Mesendoderm (in vitro differentiated cells): ENCODE measurements at regions not wholly inside any gene's neighbourhood (a gene's known extent, or its start where the extent isn't known, plus 50 kb on each side); places are given as distances from the start of the nearest gene placed in this dataset.
"Not testable (repeated sequence)": the region's sequence is repeated elsewhere in the genome, so short reads cannot be mapped to it uniquely, and the experiment has no call there.

ENCODE experiments used
- DNase-seq: peaks from one replicate; pipeline ENCODE4 v3.0.0; 2013
- H2AK5ac ChIP-seq: 2 replicates; pipeline ENCODE4 v1.6.1; 2013; ENCODE audit warnings: low read length, inconsistent platforms
- H2BK120ac ChIP-seq: 2 replicates; pipeline ENCODE4 v1.6.1; 2013; ENCODE audit warnings: low read depth, mild to moderate bottlenecking, low read length, moderate library complexity, mixed read lengths
- H2BK15ac ChIP-seq: replicated peaks from 2 replicates; pipeline ENCODE4 v1.6.1; 2013; ENCODE audit warnings: low read depth, mild to moderate bottlenecking, moderate library complexity
- H2BK5ac ChIP-seq: 2 replicates; pipeline ENCODE4 v1.6.1; 2013; ENCODE audit warnings: low read length, inconsistent platforms
- H3K18ac ChIP-seq: 2 replicates; pipeline ENCODE4 v1.6.1; 2013; ENCODE audit warnings: mild to moderate bottlenecking, low read length, mixed read lengths
- H3K23ac ChIP-seq: one replicate; pipeline ENCODE4 v1.6.1; 2013; ENCODE audit warnings: low read length
- H3K27ac ChIP-seq: 2 replicates; pipeline ENCODE4 v1.5.1; 2013; ENCODE audit warnings: low read depth, mild to moderate bottlenecking, inconsistent platforms, low read length, moderate library complexity
- H3K27me3 ChIP-seq: 2 replicates; pipeline ENCODE4 v1.6.1; 2013; ENCODE audit warnings: low read length, control low read depth, mild to moderate bottlenecking, inconsistent platforms; ENCODE audit not compliant: insufficient read depth, poor library complexity
- H3K36me3 ChIP-seq: 2 replicates; pipeline ENCODE4 v1.6.1; 2013; ENCODE audit warnings: low read length, inconsistent platforms; ENCODE audit not compliant: control insufficient read depth, insufficient read depth
- H3K4ac ChIP-seq: one replicate; pipeline ENCODE4 v1.6.1; 2013; ENCODE audit warnings: low read depth, mild to moderate bottlenecking, low read length, moderate library complexity
- H3K4me1 ChIP-seq: 2 replicates; pipeline ENCODE4 v1.6.1; 2013; ENCODE audit warnings: low read depth, low read length, inconsistent platforms; ENCODE audit not compliant: control insufficient read depth
- H3K4me2 ChIP-seq: 2 replicates; pipeline ENCODE4 v1.6.1; 2013; ENCODE audit warnings: low read length
- H3K4me3 ChIP-seq: 2 replicates; pipeline ENCODE4 v1.5.1; 2013; ENCODE audit warnings: mild to moderate bottlenecking, low read length
- H3K56ac ChIP-seq: one replicate; pipeline ENCODE4 v1.6.1; 2013; ENCODE audit warnings: low read length
- H3K79me1 ChIP-seq: 2 replicates; pipeline ENCODE4 v1.6.1; 2013; ENCODE audit warnings: low read length, inconsistent platforms
- H3K79me2 ChIP-seq: 2 replicates; pipeline ENCODE4 v1.6.1; 2013; ENCODE audit warnings: mild to moderate bottlenecking, low read length; ENCODE audit not compliant: control insufficient read depth, insufficient read depth
- H3K9ac ChIP-seq: 2 replicates; pipeline ENCODE4 v1.6.1; 2013; ENCODE audit warnings: low read length, inconsistent platforms
- H4K5ac ChIP-seq: one replicate; pipeline ENCODE4 v1.6.1; 2013; ENCODE audit warnings: low read length
- H4K8ac ChIP-seq: one replicate; pipeline ENCODE4 v1.6.1; 2013; ENCODE audit warnings: low read depth, mild to moderate bottlenecking, control low read depth, low read length, moderate library complexity
- WGBS: extraction: QIAGEN DNeasy Blood & Tissue Kit; methylation state at CpG from one replicate; pipeline ENCODE4 v1.1.7; 2013; ENCODE audit warnings: low lambda C conversion rate, missing lambda C conversion rate; ENCODE audit not compliant: insufficient coverage; ENCODE audit errors: extremely low coverage; 5-methylcytosine and 5-hydroxymethylcytosine counted together

GRCh38 chr12:30286345-30286926, 409.2 kb downstream of the IPO8 start:
- Histone ChIP-seq H3K4ac (no peak overlapping the region), H3K4me1 (no peaks in the 10 kb centered on the region), H4K8ac (no peak overlapping the region), H3K56ac (no peak overlapping the region), H3K4me2 (no peak overlapping the region), H3K27ac (no peak overlapping the region), H2BK5ac (no peak overlapping the region), H3K79me1 (no peaks in the 10 kb centered on the region), H2BK120ac (no peak overlapping the region), H3K23ac (no peak overlapping the region), H3K4me3 (no peak overlapping the region), H3K18ac (no peak overlapping the region), H3K27me3 (no peaks in the 10 kb centered on the region), H3K79me2 (no peaks in the 10 kb centered on the region), H2BK15ac (no peak overlapping the region), H2AK5ac (no peak overlapping the region), H3K36me3 (no peaks in the 10 kb centered on the region), H3K9ac (no peak overlapping the region), H4K5ac (no peak overlapping the region)
- DNase-seq = peak; percentile 55
- WGBS = no CpG with 5 or more reads among the region's 1 CpG

- Histone ChIP-seq H3K4me3 (no peak overlapping the region), H3K27ac (no peak overlapping the region), H3K23ac (no peak overlapping the region)
Observed at GRCh38 chr12:30278401-30278800, 417.3 kb downstream of the IPO8 start.

GRCh38 chr12:30272515-30272914, 423.2 kb downstream of the IPO8 start:
- not testable (repeated sequence) for H2BK15ac ChIP-seq, H3K23ac ChIP-seq, H3K4me1 ChIP-seq, H3K4ac ChIP-seq, H3K4me2 ChIP-seq, H2BK120ac ChIP-seq, H3K79me1 ChIP-seq, H3K79me2 ChIP-seq, H3K27ac ChIP-seq, H2BK5ac ChIP-seq, H3K27me3 ChIP-seq, DNase-seq, H3K18ac ChIP-seq, H3K36me3 ChIP-seq, H2AK5ac ChIP-seq, H4K8ac ChIP-seq, H4K5ac ChIP-seq, H3K9ac ChIP-seq, H3K56ac ChIP-seq
- peak overlapping the region; percentile 9 for H3K4me3 ChIP-seq
- WGBS = no CpG with 5 or more reads among the region's 1 CpG

More at GRCh38 chr12:30278401-30278800, 417.3 kb downstream of the IPO8 start:
- no peaks in the 10 kb centered on the region for H3K79me2 ChIP-seq
- H3K18ac ChIP-seq = no peak overlapping the region
- no peaks in the 10 kb centered on the region for H3K4me1 ChIP-seq
- H4K8ac ChIP-seq = no peak overlapping the region
- no peaks in the 10 kb centered on the region for H3K36me3 ChIP-seq
- H2BK5ac ChIP-seq = no peak overlapping the region
- H2BK120ac ChIP-seq = no peak overlapping the region
- no peak overlapping the region for H4K5ac ChIP-seq
- no peaks in the 10 kb centered on the region for H3K27me3 ChIP-seq
- no peak overlapping the region for H3K9ac ChIP-seq
- DNase-seq = no peak
- H3K56ac ChIP-seq = no peak overlapping the region
- no peak overlapping the region for H3K4me2 ChIP-seq
- no peak overlapping the region for H2BK15ac ChIP-seq
- H2AK5ac ChIP-seq = no peak overlapping the region
- no peaks in the 10 kb centered on the region for H3K79me1 ChIP-seq
- H3K4ac ChIP-seq = no peak overlapping the region

GRCh38 chr12:30269496-30269895, 426.2 kb downstream of the IPO8 start:
- Histone ChIP-seq H3K4me1 (no peaks in the 10 kb centered on the region), H3K27ac (no peak overlapping the region), H3K18ac (no peak overlapping the region), H3K79me1 (no peaks in the 10 kb centered on the region), H3K4me3 (no peak overlapping the region), H4K8ac (no peak overlapping the region), H3K56ac (no peak overlapping the region), H3K9ac (no peak overlapping the region), H4K5ac (no peak overlapping the region), H3K36me3 (no peaks in the 10 kb centered on the region), H2AK5ac (no peak overlapping the region), H3K4me2 (no peak overlapping the region), H2BK5ac (no peak overlapping the region), H2BK120ac (no peak overlapping the region), H3K27me3 (no peaks in the 10 kb centered on the region), H3K4ac (no peak overlapping the region), H3K23ac (no peak overlapping the region), H3K79me2 (no peaks in the 10 kb centered on the region), H2BK15ac (no peak overlapping the region)
- DNase-seq = no peak

- Histone ChIP-seq H2AK5ac (no peak overlapping the region), H3K4me2 (no peak overlapping the region), H3K4me3 (no peak overlapping the region), H3K56ac (no peak overlapping the region), H3K79me1 (no peaks in the 10 kb centered on the region), H3K4ac (no peak overlapping the region), H4K8ac (no peak overlapping the region), H3K23ac (no peak overlapping the region), H2BK5ac (no peak overlapping the region), H3K18ac (no peak overlapping the region), H2BK120ac (no peak overlapping the region), H3K27ac (no peak overlapping the region), H3K79me2 (no peaks in the 10 kb centered on the region), H4K5ac (no peak overlapping the region), H3K27me3 (no peaks in the 10 kb centered on the region), H2BK15ac (peak overlapping the region; percentile 7), H3K4me1 (no peaks in the 10 kb centered on the region), H3K36me3 (no peaks in the 10 kb centered on the region), H3K9ac (no peak overlapping the region)
- no peak for DNase-seq
- WGBS = no CpG with 5 or more reads among the region's 2 CpGs
Observed at GRCh38 chr12:30268041-30268440, 427.6 kb downstream of the IPO8 start.

- no peak overlapping the region for H2BK120ac ChIP-seq
- WGBS = no CpG with 5 or more reads among the region's 2 CpGs
Observed at GRCh38 chr12:30263434-30263833, 432.2 kb downstream of the IPO8 start.

More at GRCh38 chr12:30263434-30263833, 432.2 kb downstream of the IPO8 start:
- no peak overlapping the region for H4K5ac ChIP-seq
- no peak overlapping the region for H3K4ac ChIP-seq
- no peaks in the 10 kb centered on the region for H3K27me3 ChIP-seq
- no peak overlapping the region for H3K9ac ChIP-seq
- no peak overlapping the region for H3K4me3 ChIP-seq
- H3K27ac ChIP-seq = peak overlapping the region; percentile 12
- no peak overlapping the region for H4K8ac ChIP-seq
- H3K23ac ChIP-seq = no peak overlapping the region
- H2AK5ac ChIP-seq = no peak overlapping the region
- H2BK5ac ChIP-seq = no peak overlapping the region
- no peak overlapping the region for H3K4me2 ChIP-seq
- no peaks in the 10 kb centered on the region for H3K79me1 ChIP-seq
- H3K4me1 ChIP-seq = no peaks in the 10 kb centered on the region
- no peaks in the 10 kb centered on the region for H3K36me3 ChIP-seq
- no peak overlapping the region for H3K56ac ChIP-seq
- peak; percentile 21 for DNase-seq
- H2BK15ac ChIP-seq = no peak overlapping the region
- no peak overlapping the region for H3K18ac ChIP-seq
- no peaks in the 10 kb centered on the region for H3K79me2 ChIP-seq
